Heart right ventricle (tissue), 16 donors: ENCODE measurements at regions not wholly inside any gene's neighbourhood (a gene's known extent, or its start where the extent isn't known, plus 50 kb on each side); places are given as distances from the start of the nearest gene placed in this dataset.

Experiments
- ATAC-seq, 8 donors: fragments of 200-7000 bp; cut with Tn5 transposase; one replicate each; pipeline ENCODE4 v1.9.1; 2020; ENCODE audit warnings: mild to moderate bottlenecking in 8 of 8, moderate library complexity in 8 of 8, moderate number of reproducible peaks in 1 of 8
- DNase-seq, 2 donors: peaks; one replicate each; pipeline ENCODE4 v3.0.0-alpha.2; 2020
- H3K27ac ChIP-seq, 10 donors: fragments of 200-600 bp; sonication (generic) in 2 of 10; one replicate each; pipeline versions ENCODE4 v1.5.0 to v1.8.0; 2020 to 2022; ENCODE audit warnings: mild to moderate bottlenecking in 3 of 10
- H3K27me3 ChIP-seq, 7 donors: fragments of 200-600 bp; one replicate each; pipeline ENCODE4 v1.8.0; 2021 to 2022; ENCODE audit warnings: mild to moderate bottlenecking in 2 of 7
- H3K36me3 ChIP-seq, 9 donors: fragments of 200-600 bp; sonication (generic) in 1 of 9; one replicate each; pipeline versions ENCODE4 v1.5.0 to v1.8.0; 2020 to 2022; ENCODE audit warnings: mild to moderate bottlenecking in 2 of 9
- H3K4me1 ChIP-seq, 9 donors: fragments of 200-600 bp; sonication (generic) in 1 of 9; one replicate each; pipeline versions ENCODE4 v1.5.0 to v1.8.0; 2020 to 2022; ENCODE audit warnings: mild to moderate bottlenecking in 4 of 9
- H3K4me3 ChIP-seq, 10 donors: fragments of 200-600 bp; sonication (generic) in 2 of 10; one replicate each; pipeline versions ENCODE4 v1.5.0 to v1.8.0; 2020 to 2022; ENCODE audit warnings: mild to moderate bottlenecking in 7 of 10, moderate library complexity in 2 of 10
- H3K9me3 ChIP-seq, 11 donors: fragments of 200-600 bp in 10 of 11; sonication (generic) in 2 of 11; one replicate each; pipeline versions ENCODE4 v1.5.0 to v1.8.0; 2013 to 2022; ENCODE audit warnings: mild to moderate bottlenecking in 2 of 11, control low read depth in 1 of 11, moderate library complexity in 1 of 11
- CTCF ChIP-seq, 9 donors: fragments of 200-600 bp; sonication (generic) in 2 of 9; IDR thresholded peaks; one replicate each; pipeline versions ENCODE4 v1.5.0 to v1.8.0; 2021 to 2022; ENCODE audit warnings: antibody characterized with exemption in 9 of 9, mild to moderate bottlenecking in 5 of 9, moderate library complexity in 1 of 9
- WGBS, 2 donors: extraction: QIAGEN DNeasy Blood & Tissue Kit; methylation state at CpG; one replicate each; pipeline ENCODE4 v1.1.7; 2013; ENCODE audit warnings: inconsistent platforms in 1 of 2; 5-methylcytosine and 5-hydroxymethylcytosine counted together
- intact Hi-C, 10 donors: fragments of 100-400 bp; cut with DNase I; formaldehyde crosslinking; loops; one replicate each; pipeline versions ENCODE4 v1.11.1 to v1.14.2; 2022
- donor health status: Arrhythmogenic right ventricular cardiomyopathy.
- donor health status: ischemic (EF 13 %, LVEDD 7.1; RV severe dilation, severe dysfunction).
- donor health status: healthy with polysubstance abuse.
- donor health status: DM: no; HTN: yes; CAD: no.
- donor health status: DM: no; HTN: no; CAD: no.
- donor health status: ischemic (EF 25% LVEDD 6.9; RV normal size, moderate dysfunction).
- donor health status: ischemic (EF 25% LVEDD 5.7; RV mildly dilated, moderate dysfunction).
- donor health status: healthy.
- donor health status: DM: yes; HTN: yes; CAD: no.
- donor health status: Ischemic cardiomyopathy.
- donor health status: ischemic (EF 35%, LVEDD 5.7; RV mildly dilated, moderate dysfunction).
- donor health status: nonischemic (EF 11% LVEDD 7.7; RV severe dilation, severe dysfunction).
- donor health status: DM: yes; HTN: yes; CAD: no.
- donor health status: PGD.
- donor health status: ischemic (EF 29% LVEDD 5.4; RV normal size, mild dysfunction).
- donor health status: nonischemic (EF 23%, LVEDD 6.1; RV moderate dilation, normal function).

- ATAC-seq (no peak), DNase-seq (no peak)
- Histone ChIP-seq H3K27ac (no peak overlapping the region), H3K4me3 (no peak overlapping the region), H3K4me1 (peaks cover 0 to 5% (median 0%) of the 10 kb centered on the region in 9 donors), H3K27me3 (no peaks in the 10 kb centered on the region), H3K36me3 (no peaks in the 10 kb centered on the region), H3K9me3 (no peaks in the 10 kb centered on the region)
- intact Hi-C loops = loop anchor here in 1 of 10 donors (5.0 kb wide), 1 partner anchor 75 kb away; no protein-coding TSS in a partner anchor
- 53 to 64% methylated on average over 6 of the region's 6 CpGs for WGBS, 2 donors
- TF ChIP-seq CTCF (IDR thresholded peaks at IDR 0.05) = no peak
Observed at GRCh38 chr6:97591955-97592354, 308.9 kb upstream of the MMS22L start.

- peak overlapping the region in 5 of 10 donors; percentile 45 to 69 (median 60) for H3K27ac ChIP-seq
Observed at GRCh38 chr6:97594844-97595243, 311.8 kb upstream of the MMS22L start.

GRCh38 chr6:97621111-97621510, 338.1 kb upstream of the MMS22L start:
- Histone ChIP-seq H3K4me3 (no peak overlapping the region), H3K4me1 (no peaks in the 10 kb centered on the region), H3K9me3 (no peaks in the 10 kb centered on the region), H3K36me3 (no peaks in the 10 kb centered on the region), H3K27ac (no peak overlapping the region), H3K27me3 (no peaks in the 10 kb centered on the region)
- TF ChIP-seq CTCF (IDR thresholded peaks at IDR 0.05) = no peak
- intact Hi-C loops = no loop called here
- DNase-seq = no peak
- no peak for ATAC-seq

More at GRCh38 chr6:97594844-97595243, 311.8 kb upstream of the MMS22L start:
- ATAC-seq (peak; percentile 77 to 99 (median 93)), DNase-seq (peak in 1 of 2 donors; percentile 52)
- intact Hi-C loops = loop anchor here in 1 of 10 donors (5.0 kb wide), 1 partner anchor 72 kb away; no protein-coding TSS in a partner anchor
- no peaks in the 10 kb centered on the region for H3K36me3 ChIP-seq
- no peak overlapping the region for H3K4me3 ChIP-seq
- 57% methylated on average over 3 of the region's 3 CpGs for WGBS, 2 donors
- H3K9me3 ChIP-seq = no peaks in the 10 kb centered on the region
- no peaks in the 10 kb centered on the region for H3K27me3 ChIP-seq
- no peak for TF ChIP-seq CTCF (IDR thresholded peaks at IDR 0.05)
- H3K4me1 ChIP-seq = peaks cover 0 to 5% (median 0%) of the 10 kb centered on the region in 9 donors

GRCh38 chr6:97626671-97627441, 343.8 kb upstream of the MMS22L start:
- no peak for TF ChIP-seq CTCF (IDR thresholded peaks at IDR 0.05)
- H3K36me3 ChIP-seq = no peaks in the 10 kb centered on the region
- 39 to 53% methylated on average over 7 of the region's 7 CpGs for WGBS, 2 donors
- intact Hi-C loops = no loop called here
- ATAC-seq (no peak), DNase-seq (no peak)
- H3K27ac ChIP-seq = no peak overlapping the region
- H3K9me3 ChIP-seq = no peaks in the 10 kb centered on the region
- peak overlapping the region in 5 of 10 donors; percentile 0 to 26 (median 15) for H3K4me3 ChIP-seq
- H3K4me1 ChIP-seq = peaks cover 0 to 8% (median 0%) of the 10 kb centered on the region in 9 donors
- no peaks in the 10 kb centered on the region for H3K27me3 ChIP-seq
